ENCODE measurements at regions not wholly inside any gene's neighbourhood (a gene's known extent, or its start where the extent isn't known, plus 50 kb on each side); places are given as distances from the start of the nearest gene placed in this dataset.

- no peak for DNase-seq (ENCODE audit: low spot score)
Measured at GRCh38 chr1:106080608-106081325, 975.7 kb upstream of the PRMT6 start.

- no peak for DNase-seq (ENCODE audit: low spot score)
Measured at GRCh38 chr1:106111044-106111443, 945.4 kb upstream of the PRMT6 start.

GRCh38 chr1:106113851-106114250 is 942.6 kb upstream of the PRMT6 start:
- no peak for DNase-seq (ENCODE audit: low spot score)

- no peak for DNase-seq (ENCODE audit: low spot score)
Measured at GRCh38 chr1:106120789-106121188, 935.7 kb upstream of the PRMT6 start.

- no peak for DNase-seq (ENCODE audit: low spot score)
Measured at GRCh38 chr1:106121728-106122127, 934.7 kb upstream of the PRMT6 start.

- DNase-seq (ENCODE audit: low spot score), result no peak
Measured at GRCh38 chr1:106134561-106134960, 921.9 kb upstream of the PRMT6 start.

- DNase-seq (ENCODE audit: low spot score), result no peak
Measured at GRCh38 chr1:106173101-106173500, 883.4 kb upstream of the PRMT6 start.

- DNase-seq (ENCODE audit: low spot score), result no peak
Measured at GRCh38 chr1:106178791-106179190, 877.7 kb upstream of the PRMT6 start.

GRCh38 chr1:106181866-106182265 is 874.6 kb upstream of the PRMT6 start:
- no peak for DNase-seq (ENCODE audit: low spot score)

- DNase-seq (ENCODE audit: low spot score), result no peak
Measured at GRCh38 chr1:106185089-106185488, 871.4 kb upstream of the PRMT6 start.

- no peak for DNase-seq (ENCODE audit: low spot score)
Measured at GRCh38 chr1:106189780-106190179, 866.7 kb upstream of the PRMT6 start.

GRCh38 chr1:106194206-106194605 is 862.3 kb upstream of the PRMT6 start:
- no peak for DNase-seq (ENCODE audit: low spot score)

- no peak for DNase-seq (ENCODE audit: low spot score)
Measured at GRCh38 chr1:106200711-106201110, 855.8 kb upstream of the PRMT6 start.

- DNase-seq (ENCODE audit: low spot score), result no peak
Measured at GRCh38 chr1:106207185-106207584, 849.3 kb upstream of the PRMT6 start.

GRCh38 chr1:106217765-106218164 is 838.7 kb upstream of the PRMT6 start:
- DNase-seq (ENCODE audit: low spot score), result no peak

- DNase-seq (ENCODE audit: low spot score), result no peak
Measured at GRCh38 chr1:106222403-106222802, 834.1 kb upstream of the PRMT6 start.

GRCh38 chr1:106223213-106223612 is 833.3 kb upstream of the PRMT6 start:
- DNase-seq (ENCODE audit: low spot score), result no peak

GRCh38 chr1:106224426-106224825 is 832.0 kb upstream of the PRMT6 start:
- DNase-seq (ENCODE audit: low spot score), result no peak

- no peak for DNase-seq (ENCODE audit: low spot score)
Measured at GRCh38 chr1:106225403-106225802, 831.1 kb upstream of the PRMT6 start.

- no peak for DNase-seq (ENCODE audit: low spot score)
Measured at GRCh38 chr1:106226550-106226949, 829.9 kb upstream of the PRMT6 start.

- no peak for DNase-seq (ENCODE audit: low spot score)
Measured at GRCh38 chr1:106232128-106232527, 824.3 kb upstream of the PRMT6 start.

GRCh38 chr1:106233511-106233910 is 823.0 kb upstream of the PRMT6 start:
- DNase-seq (ENCODE audit: low spot score), result no peak

GRCh38 chr1:106249365-106249764 is 807.1 kb upstream of the PRMT6 start:
- DNase-seq (ENCODE audit: low spot score), result no peak

- no peak for DNase-seq (ENCODE audit: low spot score)
Measured at GRCh38 chr1:106249810-106250209, 806.7 kb upstream of the PRMT6 start.
